Loucy (cell line): ENCODE measurements at regions not wholly inside any gene's neighbourhood (a gene's known extent, or its start where the extent isn't known, plus 50 kb on each side); places are given as distances from the start of the nearest gene placed in this dataset.

Experiments
- EZH2phosphoT487 ChIP-seq: fragments of 200-600 bp; IDR thresholded peaks from 2 replicates; pipeline ENCODE4 v1.6.1; 2018; ENCODE audit warnings: antibody characterized with exemption, mild to moderate bottlenecking, moderate library complexity, borderline replicate concordance
- TF ChIP-seq, protein P1 (sequence below): fragments of 200-600 bp; sonication (generic); conservative IDR thresholded peaks from 2 replicates; pipeline ENCODE4 v1.5.1; 2014; ENCODE audit warnings: mild to moderate bottlenecking, antibody characterized with exemption, low read length

- TF ChIP-seq, protein P1, sequence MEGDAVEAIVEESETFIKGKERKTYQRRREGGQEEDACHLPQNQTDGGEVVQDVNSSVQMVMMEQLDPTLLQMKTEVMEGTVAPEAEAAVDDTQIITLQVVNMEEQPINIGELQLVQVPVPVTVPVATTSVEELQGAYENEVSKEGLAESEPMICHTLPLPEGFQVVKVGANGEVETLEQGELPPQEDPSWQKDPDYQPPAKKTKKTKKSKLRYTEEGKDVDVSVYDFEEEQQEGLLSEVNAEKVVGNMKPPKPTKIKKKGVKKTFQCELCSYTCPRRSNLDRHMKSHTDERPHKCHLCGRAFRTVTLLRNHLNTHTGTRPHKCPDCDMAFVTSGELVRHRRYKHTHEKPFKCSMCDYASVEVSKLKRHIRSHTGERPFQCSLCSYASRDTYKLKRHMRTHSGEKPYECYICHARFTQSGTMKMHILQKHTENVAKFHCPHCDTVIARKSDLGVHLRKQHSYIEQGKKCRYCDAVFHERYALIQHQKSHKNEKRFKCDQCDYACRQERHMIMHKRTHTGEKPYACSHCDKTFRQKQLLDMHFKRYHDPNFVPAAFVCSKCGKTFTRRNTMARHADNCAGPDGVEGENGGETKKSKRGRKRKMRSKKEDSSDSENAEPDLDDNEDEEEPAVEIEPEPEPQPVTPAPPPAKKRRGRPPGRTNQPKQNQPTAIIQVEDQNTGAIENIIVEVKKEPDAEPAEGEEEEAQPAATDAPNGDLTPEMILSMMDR: no peak
- no peak for TF ChIP-seq EZH2phosphoT487
Measured at GRCh38 chr15:70517194-70517590, 246.2 kb downstream of the UACA start.
